Activated T-helper 1 cell treated with Interleukin-2 at 50 U/mL for 16 hours (primary cell): ENCODE measurements at regions not wholly inside any gene's neighbourhood (a gene's known extent, or its start where the extent isn't known, plus 50 kb on each side); places are given as distances from the start of the nearest gene placed in this dataset.
"Not testable (repeated sequence)": the region's sequence is repeated elsewhere in the genome, so short reads cannot be mapped to it uniquely, and the experiment has no call there.

ENCODE experiments used
- DNase-seq: peaks from one replicate; pipeline ENCODE4 v3.0.0-alpha.2; 2020; ENCODE audit warnings: low read depth

DNA sequence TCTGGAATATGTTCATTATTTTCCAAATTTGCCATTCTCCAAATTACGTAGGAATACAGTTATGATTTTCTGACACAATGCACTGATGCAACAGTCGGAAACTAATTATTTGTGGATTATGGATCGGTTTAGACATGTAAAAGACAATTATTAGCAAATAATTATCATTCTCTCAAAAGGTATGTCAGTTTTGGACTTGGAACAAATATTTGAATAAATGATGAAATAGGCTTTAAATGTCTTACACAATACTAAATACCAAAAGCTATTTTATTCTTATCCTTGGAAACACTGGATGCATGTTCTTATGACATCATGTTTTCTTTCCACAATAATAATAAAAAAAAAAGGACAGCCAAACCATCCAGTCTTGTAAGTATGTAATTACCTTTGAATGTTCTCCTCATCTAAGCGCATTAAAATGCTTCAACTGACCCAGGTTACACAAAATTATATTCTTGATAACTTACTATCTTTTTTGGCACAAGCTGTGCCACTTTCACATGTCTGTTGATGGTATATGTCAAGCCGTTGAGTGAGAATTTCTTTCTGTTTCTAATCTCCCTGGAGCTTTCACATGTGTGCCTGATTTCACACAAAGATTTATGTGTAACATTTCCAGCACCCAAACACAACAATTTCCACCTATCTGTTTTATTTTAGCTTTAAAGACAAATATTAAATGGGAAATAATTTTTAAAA lies 238.5 kb upstream of the ZNF385D start:
- no peak for DNase-seq

DNA sequence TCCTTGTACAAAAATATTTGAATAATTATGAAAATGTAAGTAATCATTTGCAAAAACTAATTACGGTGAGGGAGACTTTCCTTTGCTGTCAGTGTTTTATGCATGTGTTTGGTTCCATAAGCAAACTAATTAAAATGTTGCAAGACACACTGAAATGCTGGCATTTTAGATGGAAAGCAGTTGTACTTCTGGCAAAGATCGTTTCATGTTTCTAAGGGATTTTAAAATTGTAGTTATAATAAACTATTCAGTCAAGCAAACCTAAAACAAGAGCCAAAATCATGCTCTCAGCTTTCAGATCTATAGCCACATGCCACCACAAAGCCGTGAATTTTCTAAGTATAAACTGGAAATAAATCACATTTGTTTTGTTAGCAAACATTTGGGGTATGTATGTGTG lies 240.1 kb upstream of the ZNF385D start:
- no peak for DNase-seq

DNA sequence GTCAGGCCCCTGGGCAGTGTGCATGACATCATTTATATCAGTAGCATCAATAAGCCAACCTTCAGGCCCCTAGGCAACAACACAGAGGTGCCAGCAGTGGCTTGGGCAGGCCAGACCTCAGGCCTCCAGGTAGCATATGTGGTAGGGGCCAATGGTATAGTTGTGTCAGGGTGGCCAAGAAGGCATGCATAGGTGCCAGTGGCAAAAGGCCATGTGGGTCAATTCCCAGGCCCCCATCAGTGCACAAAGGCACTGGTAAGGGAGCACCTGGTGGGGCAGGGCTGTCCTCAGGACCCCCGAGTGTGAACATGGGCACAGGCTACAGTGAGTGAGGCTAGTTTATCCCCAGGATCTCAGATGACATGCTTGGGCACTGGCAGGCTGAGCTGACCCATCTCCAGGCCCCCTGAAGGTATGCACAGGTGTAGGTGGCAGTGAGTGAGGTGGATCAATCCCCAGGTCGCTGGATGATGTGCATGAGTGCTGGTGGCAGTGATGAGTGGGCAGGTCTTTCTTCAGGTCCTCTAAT lies 244.1 kb upstream of the ZNF385D start:
- no peak for DNase-seq

DNA sequence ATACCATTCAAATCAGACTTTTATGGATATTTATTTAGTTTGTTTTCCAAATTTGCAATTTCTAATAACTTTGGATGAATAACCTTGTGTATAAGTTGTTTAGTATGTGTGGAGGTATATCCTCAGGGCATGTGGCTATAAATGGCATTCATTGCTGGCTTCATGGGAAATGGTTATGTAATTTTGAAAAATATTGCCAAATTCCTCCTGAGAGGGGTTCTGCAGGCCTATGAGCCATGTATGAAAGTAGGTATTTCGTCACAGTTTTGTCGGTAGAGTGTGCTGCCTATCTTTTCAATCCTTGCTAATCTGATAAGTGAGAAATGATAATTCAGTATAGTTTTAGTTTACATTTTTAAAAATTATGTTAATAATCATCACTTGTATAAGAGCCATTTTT lies 256.4 kb upstream of the ZNF385D start:
- DNase-seq = no peak

- DNase-seq = no peak
Observed at GRCh38 chr3:22010997-22011396, 260.0 kb upstream of the ZNF385D start.

DNA sequence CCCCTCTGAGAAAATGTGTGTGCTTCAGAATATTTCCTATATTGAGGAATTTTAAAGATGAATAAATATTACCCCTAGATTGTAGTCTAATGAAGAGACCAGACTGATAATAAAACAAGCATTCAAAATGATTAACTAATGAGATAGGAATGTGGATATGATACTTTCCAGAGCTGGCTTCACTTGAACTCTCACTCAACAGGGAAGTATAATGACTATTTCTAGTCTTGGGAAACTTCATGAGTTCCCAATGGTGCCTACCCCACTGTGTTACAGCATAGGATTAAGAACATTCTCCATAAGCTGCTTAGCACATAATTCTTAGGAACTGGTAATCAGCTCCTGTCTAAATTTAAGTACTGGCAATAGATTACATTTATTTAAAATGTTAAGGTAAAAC lies 261.5 kb upstream of the ZNF385D start:
- DNase-seq = no peak

DNA sequence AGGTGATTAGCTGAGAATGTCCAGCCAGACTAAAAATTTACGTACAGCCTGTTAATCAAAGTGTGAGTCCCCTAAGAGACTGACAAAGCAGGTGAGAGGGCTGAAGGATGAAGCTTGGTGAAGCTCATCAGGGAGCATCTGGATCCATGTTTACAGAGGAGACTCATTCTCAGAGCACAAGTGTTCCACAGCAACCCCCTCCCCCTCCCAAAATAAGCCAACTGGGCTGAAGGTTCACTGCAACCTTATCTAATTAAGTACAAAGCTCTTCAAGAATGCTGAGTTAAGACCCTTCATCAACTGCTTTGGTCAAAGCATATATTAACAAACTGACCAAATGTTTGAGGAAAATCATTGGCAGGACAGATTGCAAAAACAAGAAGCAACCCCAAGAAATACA lies 262.6 kb upstream of the ZNF385D start:
- DNase-seq = no peak

DNA sequence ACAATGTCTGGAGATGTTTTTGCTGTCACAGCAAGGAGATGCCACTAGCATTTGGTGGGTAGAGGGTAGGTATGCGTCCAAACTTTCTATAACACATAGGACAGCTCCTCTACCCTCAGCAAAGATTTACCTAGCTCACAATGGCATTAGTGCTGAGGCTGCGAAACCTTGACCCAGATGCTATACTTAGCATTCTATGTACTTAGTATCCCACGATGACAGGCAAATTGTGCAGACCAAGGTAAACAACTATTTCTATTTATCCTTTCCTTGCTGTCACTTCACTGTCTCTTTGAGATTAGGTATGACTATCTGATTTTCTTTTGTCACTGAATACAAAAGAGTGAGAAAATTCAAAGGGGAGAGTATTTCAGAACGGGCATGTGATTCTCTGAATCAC lies 265.2 kb upstream of the ZNF385D start:
- no peak for DNase-seq

DNA sequence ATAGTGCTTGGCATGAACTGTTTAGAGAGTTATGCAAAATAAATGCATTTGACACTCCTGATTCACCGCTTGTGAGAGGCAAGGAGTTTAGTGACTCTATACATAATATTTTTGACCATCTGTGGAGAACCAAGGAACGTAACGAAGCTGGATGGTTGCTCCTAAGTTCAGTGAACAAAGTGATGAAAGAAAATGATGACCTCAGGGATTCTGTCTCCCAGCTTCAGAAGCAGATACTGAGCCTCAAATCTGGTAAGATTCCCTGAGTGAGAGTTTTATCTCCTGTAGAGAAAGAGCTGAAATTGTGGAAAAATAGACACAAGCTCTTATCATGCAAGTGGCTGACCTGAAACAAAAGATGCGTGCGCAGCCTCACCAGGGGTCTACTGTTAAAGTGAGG lies 273.6 kb upstream of the ZNF385D start:
- not testable (repeated sequence) for DNase-seq

DNA sequence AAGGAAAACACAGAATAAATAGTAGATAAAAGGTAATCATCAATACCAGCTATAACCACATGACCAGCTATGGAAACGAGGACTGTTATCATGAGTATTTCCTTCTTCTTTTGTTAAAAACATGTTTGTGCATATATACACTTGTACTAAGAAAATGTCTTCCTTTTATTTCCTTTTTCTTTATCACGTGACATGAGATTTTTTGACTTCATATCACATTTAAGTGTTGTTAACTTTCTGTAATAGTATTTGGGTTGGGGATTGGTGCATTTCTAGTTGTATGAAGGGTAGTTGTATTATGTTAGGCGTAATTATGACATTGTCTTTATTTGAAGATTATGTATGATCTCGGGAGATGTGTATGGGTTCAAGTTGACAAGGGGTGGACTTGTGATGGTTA lies 278.5 kb upstream of the ZNF385D start:
- DNase-seq = no peak

- DNase-seq = no peak
Observed at GRCh38 chr3:22039161-22039560, 288.2 kb upstream of the ZNF385D start.

DNA sequence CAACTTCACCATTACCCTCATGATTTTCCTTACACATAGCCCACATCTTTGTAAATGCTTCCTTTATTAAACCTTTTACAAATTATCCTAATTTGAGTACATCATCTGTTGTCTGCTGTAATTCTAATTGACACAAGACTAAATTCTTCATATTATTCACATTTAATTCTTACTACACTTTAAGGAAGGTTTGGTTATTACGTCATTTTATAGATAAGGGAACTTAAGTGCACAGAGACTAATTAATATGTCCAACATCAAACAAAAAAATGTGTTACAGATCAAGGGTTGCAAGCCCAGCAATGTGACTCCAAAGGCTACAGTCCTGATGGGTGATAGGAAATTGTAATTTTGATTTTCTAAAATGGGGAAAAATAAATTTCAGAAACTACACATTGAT lies 289.1 kb upstream of the ZNF385D start:
- no peak for DNase-seq

GRCh38 chr3:22045882-22046281 lies 294.9 kb upstream of the ZNF385D start:
- DNase-seq = no peak

DNA sequence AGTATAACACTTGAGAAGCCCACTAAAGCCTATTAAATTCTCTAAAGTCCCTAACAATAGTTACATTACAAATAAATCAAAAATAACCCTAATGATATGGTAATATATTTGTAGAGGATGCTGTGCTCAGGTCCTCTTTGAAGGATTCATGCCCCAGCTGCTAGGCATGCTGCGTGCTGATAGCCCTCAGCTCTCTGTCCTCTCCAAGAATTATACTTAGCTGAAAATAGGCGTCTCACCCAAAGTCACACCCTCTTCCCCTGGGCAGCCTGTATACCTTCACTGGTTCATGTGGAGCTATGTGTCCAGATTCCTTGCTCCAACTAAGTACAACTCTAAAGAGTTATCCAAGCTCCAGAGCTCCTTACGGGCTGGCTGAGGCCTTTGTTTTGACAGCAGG lies 312.5 kb upstream of the ZNF385D start:
- no peak for DNase-seq

DNA sequence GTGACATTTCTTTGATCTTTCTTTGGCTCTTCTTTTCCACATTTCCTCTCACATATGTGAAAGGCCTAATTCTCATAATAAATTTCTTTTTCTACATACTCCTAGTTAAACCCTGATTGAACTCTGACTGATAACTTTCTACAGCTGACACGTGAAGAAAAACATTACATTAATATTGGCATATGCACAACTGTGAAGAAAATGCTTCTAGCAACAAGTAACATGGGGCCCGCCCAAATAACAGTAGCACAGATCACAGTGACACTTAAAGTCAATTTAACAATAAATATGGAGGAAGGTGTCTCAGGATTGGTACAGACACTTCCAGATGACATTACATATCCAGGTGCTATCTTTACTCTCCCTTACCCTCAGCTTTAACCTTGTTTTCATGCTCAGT lies 317.6 kb upstream of the ZNF385D start:
- no peak for DNase-seq

DNA sequence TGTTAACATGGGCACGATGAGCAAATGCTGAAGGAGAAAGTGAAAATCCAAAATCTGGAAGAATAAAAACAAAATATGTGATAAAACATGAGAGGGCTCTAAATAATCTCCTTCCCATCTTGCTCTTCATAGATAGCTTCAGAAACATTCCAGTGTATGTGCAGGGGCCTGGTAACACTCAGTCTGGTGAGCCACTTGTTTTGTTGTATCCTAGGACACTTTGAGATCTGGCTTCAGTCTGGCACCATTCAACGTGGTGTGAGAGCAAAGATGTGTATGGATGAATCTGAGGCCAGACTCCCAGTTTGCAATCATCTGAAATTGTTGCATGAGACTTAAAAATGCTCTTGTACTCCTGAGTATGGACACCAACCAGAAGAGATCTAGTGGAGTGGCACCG lies 337.2 kb upstream of the ZNF385D start:
- DNase-seq = no peak

- no peak for DNase-seq
Observed at GRCh38 chr3:22089284-22089683, 338.3 kb upstream of the ZNF385D start.

GRCh38 chr3:22091329-22091728 lies 340.3 kb upstream of the ZNF385D start:
- no peak for DNase-seq

DNA sequence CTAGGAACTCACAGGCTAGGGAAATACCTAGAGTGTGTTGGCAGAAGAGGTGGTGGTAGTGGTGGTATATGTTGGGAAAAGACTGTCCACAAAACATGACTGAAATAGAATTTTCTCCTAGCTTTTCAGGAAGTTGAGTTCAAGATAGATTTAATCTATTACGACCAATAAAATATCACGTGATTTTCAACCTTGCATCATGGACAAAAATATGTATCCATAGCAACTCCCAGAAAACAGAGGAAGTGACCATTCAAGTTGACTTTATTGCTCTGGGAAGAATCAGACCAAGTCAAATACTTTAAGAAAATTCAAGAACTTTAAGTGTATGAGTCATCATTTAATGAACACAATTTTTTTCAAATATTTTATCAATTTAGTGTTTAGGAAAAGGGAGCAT lies 347.0 kb upstream of the ZNF385D start:
- no peak for DNase-seq

DNA sequence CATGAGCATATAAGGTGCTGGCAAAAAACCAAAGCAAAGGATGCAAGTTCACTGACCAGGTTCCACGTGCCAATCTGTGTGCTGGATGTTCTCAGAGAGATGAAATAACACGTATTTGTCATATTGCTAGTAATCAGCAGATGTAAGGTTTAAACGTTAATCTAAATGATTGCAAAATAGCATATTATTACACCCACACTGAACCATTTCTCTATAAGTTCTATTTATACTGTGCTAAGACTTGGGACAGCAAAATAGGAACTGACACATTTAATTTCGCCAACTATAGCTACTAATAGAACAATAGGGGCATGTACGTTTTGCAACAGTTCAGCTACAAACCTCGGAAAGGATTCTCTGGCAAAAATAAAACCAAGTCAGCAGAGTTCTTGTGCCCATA lies 350.3 kb upstream of the ZNF385D start:
- no peak for DNase-seq

- no peak for DNase-seq
Observed at GRCh38 chr3:22101811-22102210, 350.8 kb upstream of the ZNF385D start.

DNA sequence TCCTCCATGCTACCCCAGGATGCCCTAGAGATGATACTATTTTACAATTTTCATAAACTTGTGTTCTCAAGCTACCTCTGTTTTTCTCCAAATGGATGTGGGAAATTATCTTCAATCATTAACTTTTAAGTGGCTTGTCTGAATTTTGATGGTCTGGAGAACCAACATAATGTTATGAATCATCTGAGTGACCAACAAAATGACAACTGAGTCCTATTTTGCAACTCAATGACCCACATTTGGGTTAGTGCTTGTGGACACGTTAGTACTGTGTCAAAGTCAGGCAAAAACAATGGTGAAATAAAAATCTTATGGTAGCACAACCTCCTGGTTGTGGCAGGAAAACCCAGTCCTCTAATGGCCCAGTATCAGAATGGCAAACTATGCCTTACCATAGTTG lies 352.4 kb upstream of the ZNF385D start:
- DNase-seq = no peak

DNA sequence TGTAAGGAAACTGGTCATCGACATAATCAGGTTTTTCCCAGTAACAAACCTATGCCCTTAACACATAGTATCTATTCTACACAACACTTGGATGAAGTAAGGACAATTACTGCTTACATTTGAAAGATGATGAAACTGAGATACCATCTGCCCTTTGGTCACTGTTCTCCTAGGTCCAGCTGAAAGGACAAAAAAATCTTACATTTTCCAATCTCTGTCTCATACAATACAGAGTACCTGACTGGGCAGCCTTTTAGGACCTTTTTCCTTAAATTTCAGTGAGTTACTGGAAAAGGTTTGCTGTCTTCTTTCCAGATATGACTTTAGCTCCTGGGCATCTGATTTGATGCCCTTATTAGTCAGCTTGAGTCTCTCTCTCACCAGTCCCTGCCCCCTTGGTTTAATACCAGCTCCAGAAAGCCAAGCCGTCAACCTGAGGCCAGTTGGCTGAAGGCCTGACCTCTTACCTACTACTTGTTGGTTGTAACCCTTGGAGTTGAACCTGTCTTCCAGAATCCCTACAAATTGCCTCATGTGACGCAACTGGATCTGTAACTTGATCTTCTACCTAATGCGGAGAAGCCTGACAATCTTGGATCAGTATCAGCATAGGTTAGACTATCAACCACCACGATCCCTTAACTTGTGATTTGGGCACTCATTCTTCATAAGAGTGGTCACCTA lies 355.3 kb upstream of the ZNF385D start:
- no peak for DNase-seq

DNA sequence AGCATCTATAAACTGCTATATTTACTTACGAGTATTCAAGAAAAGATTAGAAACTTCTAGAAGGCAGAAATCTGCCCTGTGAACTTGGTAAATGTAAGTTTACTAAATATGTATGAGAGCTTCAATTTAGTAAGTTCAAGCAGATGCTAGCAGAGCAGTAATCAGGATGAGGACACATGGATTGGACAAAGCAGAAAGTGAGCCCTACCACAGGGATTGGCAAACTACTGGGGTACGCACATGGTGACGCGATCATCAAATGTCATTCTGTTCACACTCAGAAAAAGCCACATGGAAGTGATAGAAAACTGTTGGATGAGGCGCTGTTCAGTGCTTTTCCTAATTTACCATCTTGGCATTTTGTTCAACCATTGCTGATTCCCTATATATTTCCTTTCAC lies 360.2 kb upstream of the ZNF385D start:
- no peak for DNase-seq
